ENCODE measurements at regions not wholly inside any gene's neighbourhood (a gene's known extent, or its start where the extent isn't known, plus 50 kb on each side); places are given as distances from the start of the nearest gene placed in this dataset.
"Not testable (repeated sequence)": the region's sequence is repeated elsewhere in the genome, so short reads cannot be mapped to it uniquely, and the experiment has no call there.

DNA sequence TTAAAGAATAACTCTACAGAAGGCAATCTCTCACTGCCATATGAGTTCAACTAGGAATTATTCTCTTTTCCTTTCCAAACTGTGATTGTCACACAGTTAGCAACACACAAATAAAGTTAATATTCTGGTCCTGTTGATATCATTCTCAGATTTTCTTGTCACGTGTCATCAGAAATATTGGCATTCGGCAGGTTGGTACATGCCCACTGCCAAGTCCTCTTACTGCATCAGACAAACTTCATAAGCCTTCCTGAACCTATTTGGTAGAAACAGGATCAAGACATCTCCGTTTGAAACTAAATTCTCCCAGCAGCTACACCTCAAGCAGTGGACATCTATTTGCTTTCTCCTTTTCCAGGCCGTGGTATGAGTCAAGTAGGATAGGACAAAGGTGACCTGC is 177.9 kb upstream of the SOX2 start:
- no peak for DNase-seq (ENCODE audit: low spot score)

DNA sequence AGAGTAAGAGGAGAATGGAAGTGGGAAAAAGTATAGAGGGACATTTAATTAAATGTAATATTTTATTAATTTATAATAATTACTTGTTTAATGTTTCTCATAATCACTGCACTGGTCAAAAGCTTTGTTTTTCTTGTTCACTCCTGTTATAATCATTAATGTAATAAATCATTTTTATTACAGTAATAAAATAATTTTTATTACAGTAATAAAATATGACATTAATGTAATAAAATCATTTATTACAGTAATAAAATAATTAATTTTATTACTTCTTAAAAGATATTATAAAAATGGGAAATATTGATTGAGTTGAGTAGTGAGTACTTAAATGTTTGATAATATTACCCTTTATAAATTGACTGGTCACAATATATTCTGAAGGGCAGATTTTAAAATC is 181.1 kb upstream of the SOX2 start:
- DNase-seq (ENCODE audit: low spot score) = no peak

DNA sequence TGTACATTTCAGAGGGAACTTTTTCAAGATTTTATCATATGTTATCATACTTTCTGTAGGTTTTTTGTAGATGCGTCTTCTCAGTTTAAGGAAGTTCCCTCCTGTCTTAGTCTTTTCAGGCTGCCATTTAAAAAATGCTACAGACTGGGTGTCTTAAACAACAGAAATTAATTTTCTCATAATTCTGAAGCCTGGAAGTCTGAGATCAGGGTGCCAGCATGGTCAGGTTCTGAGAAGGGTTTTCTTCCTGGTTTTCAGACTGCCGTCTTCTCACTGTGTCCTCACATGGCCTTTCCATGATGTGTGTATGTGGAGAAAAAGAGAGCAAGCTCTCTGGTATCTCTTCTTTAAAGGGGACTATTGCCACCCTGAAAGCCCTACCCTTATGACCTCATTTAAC is 189.9 kb upstream of the SOX2 start:
- no peak for DNase-seq (ENCODE audit: low spot score)

DNA sequence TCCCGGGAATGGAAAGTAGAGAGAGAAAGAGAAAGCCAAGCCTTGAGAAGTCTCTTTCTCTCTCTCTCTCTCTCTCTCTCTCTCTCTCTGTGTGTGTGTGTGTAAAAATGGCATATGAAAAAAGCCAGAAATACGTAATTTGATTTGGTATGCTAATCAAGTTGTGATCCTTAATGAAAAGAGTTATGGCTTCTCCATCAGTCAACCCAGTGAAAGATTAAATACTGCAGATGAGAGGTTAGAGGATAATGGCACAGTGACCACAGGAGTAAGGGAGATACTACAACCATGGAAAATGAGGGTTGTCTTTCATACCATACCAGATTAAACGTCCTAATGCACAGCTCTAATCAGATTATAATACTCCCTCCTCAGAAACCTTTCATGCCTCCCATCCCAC is 193.5 kb upstream of the SOX2 start:
- DNase-seq (ENCODE audit: low spot score) = no peak

DNA sequence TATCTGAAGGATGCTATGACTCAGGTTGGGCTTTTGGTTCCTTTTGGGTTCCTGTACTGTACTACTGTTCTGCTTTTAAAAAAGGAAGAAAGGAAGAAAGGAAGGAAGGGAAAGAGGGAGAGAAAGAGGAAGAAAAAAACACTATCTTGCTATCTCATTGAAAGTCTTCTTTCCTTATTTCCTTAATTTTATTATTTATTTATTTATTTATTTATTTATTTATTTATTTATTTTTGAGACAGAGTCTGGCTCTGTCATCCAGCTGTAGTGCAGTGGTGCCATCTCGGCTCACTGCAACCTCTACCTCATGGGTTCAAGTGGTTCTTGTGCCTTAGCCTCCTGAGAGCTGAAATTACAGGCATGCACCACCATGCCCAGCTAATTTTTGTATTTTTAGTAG is 198.9 kb upstream of the SOX2 start:
- DNase-seq (ENCODE audit: low spot score) = no peak

DNA sequence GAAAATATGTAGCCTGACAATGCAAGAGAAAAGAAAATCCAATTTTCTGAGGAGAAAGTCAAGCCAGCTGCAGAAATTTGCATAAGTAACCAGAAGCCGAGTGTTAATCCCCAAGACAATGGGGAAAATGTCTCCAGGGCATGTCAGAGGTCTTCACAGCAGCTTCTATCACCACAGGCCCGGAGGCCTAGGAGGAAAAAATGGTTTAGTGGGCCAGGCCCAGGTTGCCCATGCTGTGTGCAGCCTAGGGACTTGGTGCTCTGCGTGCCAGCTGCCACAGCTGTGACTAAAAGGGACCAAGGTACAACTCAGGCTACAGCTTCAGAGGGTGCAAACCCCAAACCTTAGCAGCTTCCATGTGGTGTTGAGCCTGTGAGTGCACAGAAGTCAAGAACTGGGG is 201.2 kb upstream of the SOX2 start:
- no peak for DNase-seq (ENCODE audit: low spot score)

DNA sequence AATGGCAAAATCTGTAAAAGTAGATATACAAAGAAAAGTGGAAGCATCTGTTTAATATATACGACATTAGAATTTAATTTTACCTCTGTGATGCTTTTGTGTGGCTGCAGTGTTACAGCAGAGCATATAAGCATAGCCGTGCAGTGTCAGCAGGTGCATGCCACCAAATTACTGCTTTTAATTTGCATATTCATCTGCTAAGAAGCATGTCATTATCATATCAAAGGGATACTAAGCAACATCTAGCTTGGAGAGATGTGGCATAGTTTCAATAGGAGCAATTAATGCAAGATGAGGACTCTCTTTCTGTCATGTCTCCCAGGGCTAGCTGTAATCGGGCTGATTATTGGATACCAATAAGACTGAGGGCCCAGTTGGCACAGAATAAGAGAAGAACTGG is 214.4 kb upstream of the SOX2 start:
- no peak for DNase-seq (ENCODE audit: low spot score)

DNA sequence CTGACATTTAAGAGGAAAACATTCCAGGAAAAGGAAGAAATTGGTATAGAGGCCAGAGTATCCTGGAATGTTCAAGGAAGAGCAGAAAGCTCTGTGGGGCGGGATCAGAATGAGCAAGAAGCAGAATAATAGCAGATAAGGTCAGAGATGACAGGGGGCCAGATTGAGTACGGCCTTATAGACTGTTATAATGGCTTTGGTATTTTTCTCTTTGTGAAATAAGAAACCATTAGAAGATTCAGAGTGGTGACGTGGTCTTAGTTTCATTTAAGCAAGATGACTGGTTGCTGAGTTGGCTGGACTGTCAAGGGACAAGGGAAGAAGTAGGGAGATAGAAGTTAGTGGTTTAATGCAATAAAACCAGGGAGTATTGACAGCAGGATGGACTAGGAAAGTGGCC is 218.3 kb upstream of the SOX2 start:
- DNase-seq (ENCODE audit: low spot score) = no peak

DNA sequence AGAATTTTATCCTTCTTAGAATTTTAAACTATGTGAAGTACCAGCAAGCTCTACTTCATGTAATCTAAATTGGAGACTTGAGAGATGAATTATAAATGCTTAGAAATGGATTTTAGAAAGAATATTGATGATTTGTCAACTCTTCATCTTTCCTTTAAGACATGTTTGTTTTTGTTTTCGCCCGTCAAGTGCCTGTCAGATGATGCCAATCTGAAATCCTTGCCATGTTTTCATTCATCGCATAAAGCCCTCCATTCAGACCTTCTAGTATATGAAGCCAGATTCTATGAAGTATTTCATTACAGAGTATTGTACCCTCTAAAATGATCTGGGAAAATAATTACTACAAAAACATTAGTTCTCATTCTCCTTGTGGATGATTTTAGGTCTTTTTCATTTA is 223.2 kb upstream of the SOX2 start:
- no peak for DNase-seq (ENCODE audit: low spot score)

DNA sequence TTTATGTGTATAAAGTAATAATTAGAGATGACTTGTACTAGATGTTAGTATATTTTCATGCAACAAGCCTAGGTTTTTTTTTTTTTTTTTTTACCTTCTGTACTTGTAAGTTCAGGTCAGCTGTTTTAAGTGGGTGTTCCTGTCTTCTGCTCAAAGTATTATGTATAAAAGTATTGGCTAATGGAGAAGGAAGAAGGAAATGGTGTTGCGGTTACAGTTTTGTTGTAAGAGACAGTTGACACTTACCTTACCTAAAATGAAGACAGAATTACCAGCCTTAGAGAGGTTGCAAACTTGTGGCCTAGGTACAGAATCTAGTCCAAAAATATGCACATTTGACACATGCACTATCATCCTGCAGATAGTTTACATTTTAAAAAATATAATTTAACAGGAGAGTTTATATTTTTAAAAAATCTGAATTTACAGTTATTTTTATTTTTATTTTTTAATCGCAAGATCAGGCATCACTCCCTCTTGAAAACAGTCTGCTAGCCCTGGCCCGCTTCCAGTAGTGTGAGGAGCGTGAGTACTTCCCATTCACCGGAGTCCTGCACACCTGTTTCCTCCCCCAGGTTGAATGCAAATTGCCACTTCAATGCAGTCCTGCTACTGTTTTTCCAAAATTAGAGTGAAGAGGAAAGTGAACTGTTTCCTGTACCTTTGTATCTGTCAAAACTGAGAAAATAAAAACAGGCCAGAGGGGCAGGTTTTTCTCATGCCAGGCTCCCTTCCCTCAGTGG is 224.3 kb upstream of the SOX2 start:
- no peak for DNase-seq (ENCODE audit: low spot score)

DNA sequence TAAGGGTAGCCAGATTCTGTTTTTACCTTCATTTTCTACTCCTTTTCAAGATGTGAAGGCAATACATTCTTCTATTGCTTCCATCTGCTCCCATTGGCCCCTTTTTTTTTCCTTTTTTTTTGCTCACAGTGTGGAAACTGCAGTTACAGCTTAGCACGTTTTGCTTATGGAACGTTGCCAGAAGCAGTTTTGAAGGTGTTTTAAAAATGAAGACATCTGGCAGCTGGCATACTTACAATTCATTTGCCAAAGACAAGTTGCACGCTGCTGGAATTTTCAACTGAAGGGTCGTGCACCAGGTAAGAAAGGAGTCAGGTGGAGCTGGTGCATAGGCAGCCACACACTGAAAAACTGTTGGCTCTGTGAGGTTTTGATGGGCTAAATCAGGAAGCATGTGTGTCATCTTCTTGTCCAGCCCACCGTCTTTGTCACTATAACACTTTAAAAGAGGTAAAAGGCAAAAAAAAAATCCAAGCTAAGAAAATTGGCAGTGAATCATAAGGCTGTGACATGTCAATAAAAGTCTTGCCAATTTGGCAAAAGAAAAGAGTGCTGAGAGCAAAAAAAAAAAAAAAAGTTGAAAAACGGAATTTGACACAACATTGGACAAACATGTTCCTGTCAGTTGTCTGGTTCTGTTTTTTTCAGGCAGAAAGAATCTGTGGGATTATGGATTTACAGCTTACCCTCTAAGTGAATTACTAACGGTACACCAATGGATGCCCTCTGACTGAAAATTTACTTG is 225.4 kb upstream of the SOX2 start:
- no peak for DNase-seq (ENCODE audit: low spot score)

DNA sequence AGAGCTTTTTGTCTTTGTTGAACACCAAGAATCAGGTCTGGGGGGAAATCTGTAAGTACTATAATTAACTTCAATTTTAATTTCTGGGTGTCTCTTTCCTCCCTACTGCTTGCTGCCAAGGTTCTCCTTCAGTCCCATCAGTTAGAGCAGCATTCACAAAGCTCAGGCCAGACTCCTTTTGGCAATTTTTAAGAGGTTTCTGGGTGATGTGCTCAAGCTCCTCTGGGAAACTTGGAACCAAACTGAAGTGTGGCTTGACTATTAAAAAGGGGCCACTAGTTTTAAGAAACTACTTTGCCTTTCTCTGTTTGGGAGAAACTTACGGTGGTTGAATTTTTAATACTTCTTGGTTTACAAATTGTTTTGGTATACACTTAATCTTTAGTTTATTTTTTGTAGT is 227.7 kb upstream of the SOX2 start:
- no peak for DNase-seq (ENCODE audit: low spot score)

DNA sequence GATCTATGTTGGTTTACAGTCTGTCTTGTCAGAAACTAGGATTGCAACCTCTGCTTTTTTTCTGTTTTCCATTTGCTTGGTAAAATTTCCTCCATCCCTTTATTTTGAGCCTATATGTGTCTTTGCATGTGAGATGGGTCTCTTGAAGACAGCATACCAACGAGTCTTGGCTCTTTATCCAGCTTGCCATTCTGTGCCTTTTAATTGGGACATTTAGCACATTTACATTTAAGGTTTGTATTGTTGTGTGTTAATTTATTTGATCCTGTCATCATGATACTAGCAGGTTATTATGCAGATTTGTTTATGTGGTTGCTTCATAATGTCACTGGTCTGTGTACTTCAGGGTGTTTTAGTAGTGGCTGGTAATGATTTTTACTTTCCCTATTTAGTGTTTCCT is 236.6 kb upstream of the SOX2 start:
- DNase-seq (ENCODE audit: low spot score) = not testable (repeated sequence)

DNA sequence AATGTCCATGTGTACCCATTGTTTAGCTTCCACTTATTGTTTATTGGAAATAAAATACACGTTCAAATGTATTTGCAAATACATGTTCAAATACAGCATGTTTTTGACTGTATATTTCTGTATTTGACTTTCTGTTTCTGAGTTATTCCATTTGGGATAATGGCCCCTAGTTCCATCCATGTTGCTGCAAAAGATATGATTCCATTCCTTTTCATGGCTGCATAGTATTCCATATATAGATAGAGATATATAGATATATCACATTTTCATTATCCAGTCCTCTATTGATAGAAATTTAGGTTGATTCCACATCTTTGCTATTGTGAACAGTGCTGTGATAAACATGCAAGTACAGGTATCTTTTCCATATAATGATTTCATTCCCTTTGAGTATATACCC is 241.4 kb upstream of the SOX2 start:
- DNase-seq (ENCODE audit: low spot score) = no peak

DNA sequence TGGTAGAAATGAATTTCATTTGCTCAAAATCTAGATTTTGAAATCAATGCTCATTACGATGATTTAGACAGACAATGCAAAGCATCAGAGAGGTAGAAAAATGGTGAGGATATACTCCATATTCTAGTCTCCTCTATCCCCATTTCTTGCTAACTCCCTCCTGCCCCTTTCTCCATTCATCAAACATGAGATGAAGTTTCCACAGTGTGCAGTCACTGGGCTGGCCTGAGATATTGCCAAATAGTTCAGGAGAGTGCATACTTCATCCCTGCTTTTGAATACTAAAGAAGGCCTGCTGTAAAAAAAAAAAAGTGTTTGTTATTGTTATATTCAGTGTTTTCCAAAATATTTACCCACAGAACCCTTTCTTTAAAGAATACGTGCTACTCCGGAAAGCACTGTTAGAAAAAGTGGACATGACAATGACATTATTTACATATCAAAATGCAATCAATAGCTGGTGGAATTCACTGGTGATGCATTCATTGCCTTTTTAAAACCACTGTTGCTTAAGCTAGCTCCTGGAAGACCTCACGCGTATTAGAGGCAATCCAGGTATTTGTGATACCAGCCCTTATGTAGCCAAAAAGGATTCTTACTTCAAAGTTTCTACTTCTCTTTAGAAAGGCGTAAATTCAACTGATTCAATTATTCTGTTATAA is 247.6 kb upstream of the SOX2 start:
- DNase-seq (ENCODE audit: low spot score) = no peak

DNA sequence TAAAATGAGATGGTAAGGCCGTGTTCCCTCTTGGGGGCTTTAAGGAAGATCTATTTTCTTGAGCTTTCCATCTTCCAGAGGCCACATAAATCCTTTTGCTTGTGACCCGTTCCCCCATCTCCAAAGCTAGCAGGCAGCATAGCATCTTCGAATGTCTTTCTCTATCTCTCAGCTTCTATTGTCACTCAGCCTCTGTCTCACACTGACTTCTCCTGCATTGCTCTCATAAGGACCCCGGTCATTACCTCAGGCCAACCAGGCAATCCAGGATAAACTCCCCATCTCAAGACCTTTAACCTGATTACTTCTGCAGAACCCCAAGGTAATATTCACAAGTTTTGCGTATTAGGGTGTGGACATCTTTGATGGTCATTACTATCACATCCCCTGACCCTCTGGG is 250.3 kb upstream of the SOX2 start:
- DNase-seq (ENCODE audit: low spot score) = no peak

DNA sequence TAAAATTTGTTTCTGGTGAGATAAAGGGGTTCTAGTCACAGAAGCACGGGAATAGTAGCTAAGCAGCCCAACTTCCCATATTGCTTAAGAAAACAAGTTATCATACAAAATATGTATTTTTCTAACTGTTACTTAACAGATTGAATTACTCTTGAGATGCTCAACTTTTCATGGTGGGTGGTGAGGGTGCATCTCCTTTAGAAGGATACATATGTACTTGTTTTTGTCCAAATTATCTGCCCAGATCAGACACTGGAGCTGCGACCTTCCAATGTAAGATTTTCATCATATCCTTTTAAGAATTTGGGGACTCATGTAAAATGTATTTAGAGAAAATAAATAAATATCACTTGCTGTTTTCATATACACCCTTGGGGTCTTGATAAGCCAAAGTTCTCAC is 252.2 kb upstream of the SOX2 start:
- DNase-seq (ENCODE audit: low spot score) = no peak

DNA sequence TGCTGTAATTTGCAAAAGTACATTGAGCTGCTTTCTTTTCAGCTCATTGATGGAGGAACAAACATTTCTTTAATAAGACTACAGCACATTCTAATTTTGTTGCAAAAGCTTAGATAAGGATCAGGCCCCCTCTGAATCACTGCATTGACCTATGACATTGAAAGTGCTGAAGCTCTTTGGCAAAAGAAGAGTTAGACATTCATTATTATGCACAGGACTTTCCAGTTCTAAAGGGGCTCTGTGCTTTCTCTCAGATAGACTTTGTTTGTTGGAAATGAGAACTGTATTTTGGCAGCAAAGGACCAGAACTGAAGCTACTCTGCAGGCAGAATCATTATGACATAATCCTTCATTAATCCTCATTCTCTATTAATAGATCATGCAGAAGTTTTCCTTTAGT is 252.9 kb upstream of the SOX2 start:
- no peak for DNase-seq (ENCODE audit: low spot score)

DNA sequence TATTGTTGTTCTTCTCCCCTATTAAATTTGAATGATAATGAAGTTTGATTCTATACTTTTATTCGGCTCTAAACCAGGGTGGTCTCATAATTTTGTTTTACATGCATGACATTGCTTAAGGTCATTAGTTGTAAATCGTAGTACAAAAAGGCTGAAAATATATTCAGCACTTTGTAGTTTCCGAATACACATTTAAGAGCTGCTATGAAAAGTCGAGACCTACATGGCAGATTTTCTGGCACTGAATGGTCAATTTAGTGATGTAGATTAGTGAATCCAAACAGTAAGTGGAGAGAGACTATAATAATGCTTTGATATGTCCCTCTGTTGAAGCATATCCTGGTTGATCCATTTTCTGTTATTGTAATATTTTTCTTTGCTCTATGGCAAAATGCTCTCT is 254.0 kb upstream of the SOX2 start:
- DNase-seq (ENCODE audit: low spot score) = no peak

DNA sequence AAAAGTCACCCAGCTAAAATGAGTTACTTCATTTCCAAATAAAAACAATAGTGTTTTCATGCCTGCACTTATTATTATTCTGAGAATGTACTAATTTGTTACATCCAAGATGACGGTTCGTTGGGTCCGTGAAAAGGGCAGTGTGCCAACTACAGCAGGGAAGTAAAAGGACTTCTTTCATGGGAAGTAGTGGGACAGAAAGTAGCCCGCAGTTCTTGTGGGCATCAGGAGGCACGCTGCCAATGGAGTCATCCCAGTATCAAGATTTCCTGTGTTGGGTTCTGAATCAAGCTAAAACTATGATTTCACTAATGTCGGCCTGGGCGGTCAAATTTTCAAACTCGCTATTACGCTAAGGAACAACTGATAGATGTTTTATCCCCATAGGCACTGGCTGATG is 254.5 kb upstream of the SOX2 start:
- DNase-seq (ENCODE audit: low spot score) = no peak

DNA sequence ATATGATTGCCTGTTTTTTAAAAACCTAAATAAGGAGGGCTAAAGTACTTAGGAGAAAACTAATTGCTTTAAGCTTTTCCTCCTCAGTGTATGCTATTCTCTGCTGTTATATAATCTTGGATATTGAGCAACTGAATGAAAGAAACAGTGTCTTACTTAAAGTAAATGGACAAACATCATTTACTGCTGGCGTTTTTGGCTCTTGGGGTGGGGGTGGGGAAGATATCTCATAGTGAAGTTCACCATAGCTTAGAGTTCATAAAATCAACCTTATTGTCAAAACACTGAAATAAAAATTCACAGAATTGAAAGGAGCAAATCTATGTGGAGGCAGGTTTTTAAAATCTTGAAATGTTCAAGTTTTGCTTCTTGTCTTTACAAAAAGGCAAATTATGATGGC is 256.4 kb upstream of the SOX2 start:
- DNase-seq (ENCODE audit: low spot score) = no peak

DNA sequence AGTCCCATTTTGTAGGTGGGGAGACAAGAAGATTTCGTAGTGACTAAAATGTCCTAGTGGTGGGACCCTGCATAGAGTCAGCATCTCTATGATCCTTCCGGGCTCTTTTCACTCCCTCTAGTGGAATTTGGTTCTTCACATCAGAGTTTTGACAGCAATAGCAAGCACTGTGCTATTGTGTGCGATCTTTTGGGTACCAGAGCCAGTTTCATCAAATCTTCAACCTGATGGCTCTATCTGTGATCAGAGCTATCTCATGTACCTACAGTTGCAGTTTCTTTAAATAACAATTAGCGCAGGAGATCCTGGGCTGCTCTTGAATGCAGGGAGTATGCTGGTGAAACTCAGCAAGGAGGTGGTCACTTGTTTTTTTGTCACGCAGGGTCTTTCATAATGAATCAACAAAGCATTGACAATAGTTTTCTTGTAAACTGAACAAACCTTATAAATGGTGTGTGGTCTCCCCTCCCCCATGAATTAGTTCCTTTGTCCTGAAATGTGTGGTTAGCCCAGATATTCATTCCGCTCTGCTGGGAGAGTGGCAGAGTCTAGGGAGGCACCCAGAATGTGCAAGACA is 257.2 kb upstream of the SOX2 start:
- DNase-seq (ENCODE audit: low spot score) = no peak

DNA sequence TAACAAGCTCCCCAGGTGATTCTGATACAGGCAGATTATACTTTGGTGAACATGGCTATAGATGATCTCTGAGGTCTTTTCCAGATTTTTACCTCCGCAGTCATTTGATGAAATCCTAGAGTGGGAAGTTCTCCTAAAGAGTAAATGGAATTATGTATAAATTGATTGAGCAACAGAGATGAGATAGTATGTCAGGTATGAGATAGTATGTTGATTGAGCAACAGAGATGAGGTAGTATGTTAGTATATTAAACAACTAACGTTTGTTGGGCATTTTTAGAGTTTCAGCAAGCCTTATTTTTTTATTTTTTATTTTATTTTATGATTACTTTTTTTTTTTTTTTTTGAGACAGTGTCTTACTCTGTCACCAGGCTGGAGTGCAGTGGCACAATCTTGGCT is 265.0 kb upstream of the SOX2 start:
- no peak for DNase-seq (ENCODE audit: low spot score)

All from left forelimb (tissue), 1 donor.